B cell (primary cell): ENCODE measurements at regions not wholly inside any gene's neighbourhood (a gene's known extent, or its start where the extent isn't known, plus 50 kb on each side); places are given as distances from the start of the nearest gene placed in this dataset.

Experiments
- ATAC-seq: fragments of 200-7000 bp; cut with Tn5 transposase; one replicate; pipeline ENCODE4 v1.10.0; 2021; ENCODE audit warnings: low read depth, mild to moderate bottlenecking, moderate number of reproducible peaks, moderate library complexity
- CTCF ChIA-PET: fragments of 350-600 bp; sonication (Branson Sonifier 250); formaldehyde crosslinking; loops from one replicate; lab custom pipeline; 2021; ENCODE audit warnings: antibody characterized with exemption, inconsistent platforms; lab: Charles Lee
- POLR2A ChIA-PET: fragments of 350-600 bp; sonication (Branson Sonifier 250); formaldehyde crosslinking; loops from one replicate; lab custom pipeline; 2021; ENCODE audit warnings: antibody characterized with exemption; lab: Charles Lee
- DNase-seq: peaks from one replicate; pipeline ENCODE4 v3.0.0; 2013
- H2AFZ ChIP-seq: 2 replicates; pipeline ENCODE4 v1.6.1; 2012; ENCODE audit warnings: mild to moderate bottlenecking, low read depth, low read length; ENCODE audit not compliant: insufficient read depth, poor library complexity, severe bottlenecking
- H3K27ac ChIP-seq, 2 donors: 1 replicate in 1 of 2; 2 replicates in 1 of 2; pipeline ENCODE4 v1.5.1; 2012 to 2013; ENCODE audit warnings: low read length in 2 of 2, mild to moderate bottlenecking in 2 of 2, moderate library complexity in 1 of 2
- H3K27me3 ChIP-seq, 4 experiments: fragments of 200-600 bp in 1 of 4; sonication (generic) in 1 of 4; replicated peaks in 1 of 4; 1 replicate in 2 of 4; 2 replicates in 2 of 4; pipeline versions ENCODE4 v1.6.1 to v1.7.0; 2013 to 2016; ENCODE audit warnings: low read length in 3 of 4, mild to moderate bottlenecking in 2 of 4, mixed read lengths in 1 of 4, moderate library complexity in 1 of 4; ENCODE audit not compliant: insufficient read depth in 4 of 4, control insufficient read depth in 3 of 4; ENCODE audit errors: control extremely low read depth in 1 of 4
- H3K36me3 ChIP-seq, 2 experiments: replicated peaks in 1 of 2; 1 replicate in 1 of 2; 2 replicates in 1 of 2; pipeline versions ENCODE4 v1.6.1 to v1.7.1; 2013; ENCODE audit warnings: low read length in 1 of 2; ENCODE audit not compliant: insufficient read depth in 2 of 2, control insufficient read depth in 1 of 2; ENCODE audit errors: control extremely low read depth in 1 of 2, extremely low read depth in 1 of 2
- H3K4me1 ChIP-seq, 2 donors: fragments of 200-600 bp in 1 of 2; sonication (generic) in 1 of 2; 1 replicate in 1 of 2; 2 replicates in 1 of 2; pipeline versions ENCODE4 v1.5.1 to v1.6.1; 2013 to 2017; ENCODE audit warnings: low read length in 2 of 2; ENCODE audit not compliant: control insufficient read depth in 2 of 2, insufficient read depth in 2 of 2
- H3K4me2 ChIP-seq: replicated peaks from 2 replicates; pipeline ENCODE3; 2012; ENCODE audit warnings: mild to moderate bottlenecking, low read depth, low read length; ENCODE audit not compliant: poor library complexity, severe bottlenecking
- H3K4me3 ChIP-seq, 5 experiments: fragments of 200-600 bp in 1 of 5; sonication (generic) in 1 of 5; 1 replicate in 3 of 5; 2 replicates in 2 of 5; pipeline versions ENCODE4 v1.5.1 to v1.7.0; 2011 to 2016; ENCODE audit warnings: low read length in 4 of 5, mild to moderate bottlenecking in 4 of 5, low read depth in 2 of 5, control low read depth in 1 of 5, moderate library complexity in 1 of 5; ENCODE audit not compliant: insufficient read depth in 1 of 5; ENCODE audit errors: control extremely low read depth in 1 of 5, extremely low read depth in 1 of 5
- H3K79me2 ChIP-seq: fragments of 200-600 bp; sonication (generic); one replicate; pipeline ENCODE4 v1.6.0; 2016; ENCODE audit warnings: low read length; ENCODE audit not compliant: control insufficient read depth, insufficient read depth
- H3K9ac ChIP-seq: fragments of 200-600 bp; sonication (generic); 2 replicates; pipeline ENCODE4 v1.6.1; 2017; ENCODE audit warnings: mild to moderate bottlenecking, low read length, moderate library complexity
- H3K9me3 ChIP-seq, 3 donors: one replicate each; pipeline versions ENCODE4 v1.6.1 to v1.7.1; 2013; ENCODE audit warnings: low read length in 2 of 3; ENCODE audit not compliant: control insufficient read depth in 2 of 3, insufficient read depth in 1 of 3; ENCODE audit errors: control extremely low read depth in 1 of 3
- H4K20me1 ChIP-seq: 2 replicates; pipeline ENCODE4 v1.6.0; 2012; ENCODE audit warnings: mild to moderate bottlenecking, low read length; ENCODE audit not compliant: insufficient read depth, control insufficient read depth, poor library complexity, severe bottlenecking
- H3K27ac Mint-ChIP-seq: one replicate; pipeline ENCODE4 v1.8.0; 2021; ENCODE audit warnings: mixed read lengths
- H3K27me3 Mint-ChIP-seq: one replicate; pipeline ENCODE4 v1.8.0; 2021; ENCODE audit warnings: mixed read lengths
- H3K4me1 Mint-ChIP-seq: one replicate; pipeline ENCODE4 v1.8.0; 2021; ENCODE audit warnings: mixed read lengths
- H3K4me3 Mint-ChIP-seq: one replicate; pipeline ENCODE4 v1.8.0; 2021; ENCODE audit warnings: mixed read lengths
- H3K9me3 Mint-ChIP-seq: one replicate; pipeline ENCODE4 v1.8.0; 2022; ENCODE audit warnings: mixed read lengths; ENCODE audit not compliant: insufficient read depth
- EZH2 ChIP-seq: IDR thresholded peaks from 2 replicates; pipeline ENCODE4 v1.6.1; 2012; ENCODE audit warnings: borderline replicate concordance, low read depth, mild to moderate bottlenecking, moderate library complexity, low read length; ENCODE audit not compliant: insufficient read depth, poor library complexity, severe bottlenecking
- WGBS: methylation state at CpG from one replicate; pipeline ENCODE4 v1.1.5; 2013; ENCODE audit warnings: missing lambda C conversion rate; ENCODE audit not compliant: insufficient coverage; 5-methylcytosine and 5-hydroxymethylcytosine counted together
- intact Hi-C: fragments of 100-400 bp; cut with micrococcal nuclease; formaldehyde crosslinking; loops from one replicate; pipeline ENCODE4 v1.10.0; 2022
- TF ChIP-seq, protein P1 (sequence below): fragments of 200-600 bp; IDR thresholded peaks from one replicate; pipeline ENCODE4 v1.8.0; 2022; ENCODE audit warnings: antibody characterized with exemption, mild to moderate bottlenecking

DNA sequence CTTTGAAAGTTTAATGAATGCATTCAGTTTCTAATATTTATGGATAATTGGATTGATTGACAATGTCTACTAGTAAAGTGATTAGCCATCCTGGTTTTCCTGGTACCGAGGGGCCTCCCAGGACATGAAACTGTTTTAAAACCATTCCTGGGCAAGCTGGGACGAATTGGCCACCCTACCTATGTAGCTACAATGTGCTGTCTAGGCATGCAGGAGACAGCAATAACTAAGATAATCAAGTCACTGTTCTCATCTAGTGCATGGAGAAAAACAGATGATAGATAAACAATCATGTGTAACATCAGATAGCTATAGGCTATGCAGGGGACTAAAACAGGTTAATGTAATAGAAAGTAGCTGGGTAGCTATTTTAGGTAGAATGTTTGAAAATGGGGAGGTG lies 67.1 kb downstream of the PMAIP1 start:
- Histone ChIP-seq H3K4me1 (peaks cover 4 to 8% of the 10 kb centered on the region in 2 donors), H3K9me3 (no peaks in the 10 kb centered on the region), H3K27me3 (peaks cover 0 to 8% (median 4%) of the 10 kb centered on the region in 4 experiments), H3K4me3 (no peak overlapping the region), H3K36me3 (no peaks in the 10 kb centered on the region), H3K79me2 (no peaks in the 10 kb centered on the region), H3K27ac (no peak overlapping the region), H3K9ac (no peak overlapping the region), H4K20me1 (no peaks in the 10 kb centered on the region), H3K4me2 (no peak overlapping the region), H2AFZ (no peak overlapping the region)
- WGBS: no CpG with 5 or more reads among the region's 2 CpGs
- ATAC-seq (no peak), DNase-seq (no peak)
- Mint-ChIP-seq H3K4me3 (no peak overlapping the region), H3K27ac (peak overlapping the region; percentile 38), H3K4me1 (peaks cover 17% of the 10 kb centered on the region), H3K27me3 (peaks cover 21% of the 10 kb centered on the region), H3K9me3 (no peaks in the 10 kb centered on the region)
- POLR2A ChIA-PET: no interaction called here
- intact Hi-C loops: no loop called here
- CTCF ChIA-PET: interaction anchor here (1.0 to 3.4 kb wide), 4 partner anchors 22 to 130 kb away, joined by 3 to 20 read pairs (median 3); no protein-coding TSS in a partner anchor
- TF ChIP-seq EZH2: no peak
- TF ChIP-seq, protein P1, sequence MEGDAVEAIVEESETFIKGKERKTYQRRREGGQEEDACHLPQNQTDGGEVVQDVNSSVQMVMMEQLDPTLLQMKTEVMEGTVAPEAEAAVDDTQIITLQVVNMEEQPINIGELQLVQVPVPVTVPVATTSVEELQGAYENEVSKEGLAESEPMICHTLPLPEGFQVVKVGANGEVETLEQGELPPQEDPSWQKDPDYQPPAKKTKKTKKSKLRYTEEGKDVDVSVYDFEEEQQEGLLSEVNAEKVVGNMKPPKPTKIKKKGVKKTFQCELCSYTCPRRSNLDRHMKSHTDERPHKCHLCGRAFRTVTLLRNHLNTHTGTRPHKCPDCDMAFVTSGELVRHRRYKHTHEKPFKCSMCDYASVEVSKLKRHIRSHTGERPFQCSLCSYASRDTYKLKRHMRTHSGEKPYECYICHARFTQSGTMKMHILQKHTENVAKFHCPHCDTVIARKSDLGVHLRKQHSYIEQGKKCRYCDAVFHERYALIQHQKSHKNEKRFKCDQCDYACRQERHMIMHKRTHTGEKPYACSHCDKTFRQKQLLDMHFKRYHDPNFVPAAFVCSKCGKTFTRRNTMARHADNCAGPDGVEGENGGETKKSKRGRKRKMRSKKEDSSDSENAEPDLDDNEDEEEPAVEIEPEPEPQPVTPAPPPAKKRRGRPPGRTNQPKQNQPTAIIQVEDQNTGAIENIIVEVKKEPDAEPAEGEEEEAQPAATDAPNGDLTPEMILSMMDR: no peak

DNA sequence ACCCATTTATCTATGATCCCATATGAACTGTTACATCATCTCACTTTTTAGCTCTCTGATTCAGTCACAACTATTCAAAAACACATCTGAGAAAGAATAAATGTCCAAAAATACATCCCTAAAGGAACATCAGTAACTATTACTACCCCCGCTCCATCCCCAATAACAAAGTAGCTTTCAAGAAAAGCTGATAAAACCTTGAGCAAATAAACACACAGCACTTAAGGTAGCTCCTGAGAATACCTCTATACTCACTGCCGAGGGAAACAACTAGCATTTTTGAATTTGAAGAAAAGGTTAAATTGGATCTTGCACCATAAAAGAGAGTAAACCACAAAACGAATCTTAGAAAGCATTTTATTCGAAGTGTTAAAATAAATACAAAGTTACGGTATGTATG lies 63.4 kb downstream of the PMAIP1 start:
- no peak overlapping the region for H3K4me3 ChIP-seq
- DNase-seq (no peak), ATAC-seq (no peak)
- H3K9ac ChIP-seq: no peak overlapping the region
- no peak overlapping the region for H3K4me2 ChIP-seq
- CTCF ChIA-PET: interaction anchor here (0.6 to 1.7 kb wide), 7 partner anchors 8 to 121 kb away, joined by 3 to 5 read pairs (median 3); no protein-coding TSS in a partner anchor
- intact Hi-C loops: loop anchor here (5.0 kb wide), 1 partner anchor 126 kb away; no protein-coding TSS in a partner anchor
- no peaks in the 10 kb centered on the region for H3K36me3 ChIP-seq
- H3K79me2 ChIP-seq: no peaks in the 10 kb centered on the region
- H3K27me3 ChIP-seq: peaks cover 0 to 2% (median 0%) of the 10 kb centered on the region in 4 experiments
- TF ChIP-seq EZH2: no peak
- TF ChIP-seq, protein P1: no peak
- no peaks in the 10 kb centered on the region for H3K9me3 ChIP-seq
- WGBS: 100% methylated on average over 1 of the region's 5 CpGs
- no peaks in the 10 kb centered on the region for H4K20me1 ChIP-seq
- Mint-ChIP-seq H3K27me3 (peaks cover 9% of the 10 kb centered on the region), H3K9me3 (no peaks in the 10 kb centered on the region), H3K4me3 (no peak overlapping the region), H3K4me1 (peaks cover 36% of the 10 kb centered on the region), H3K27ac (peak overlapping the region; percentile 63)
- peaks cover 35 to 40% of the 10 kb centered on the region in 2 donors for H3K4me1 ChIP-seq
- POLR2A ChIA-PET: no interaction called here
- no peak overlapping the region for H3K27ac ChIP-seq
- H2AFZ ChIP-seq: no peak overlapping the region
